ENCODE measurements at regions not wholly inside any gene's neighbourhood (a gene's known extent, or its start where the extent isn't known, plus 50 kb on each side); places are given as distances from the start of the nearest gene placed in this dataset.

- no peak overlapping the region for H3K4me3 ChIP-seq (ENCODE audit: low read depth, low read length)
- ChIA-PET POLR2A (no interaction called here), CTCF (no interaction called here)
- no peak for DNase-seq (ENCODE audit: low read depth, low spot score)
- no peak for TF ChIP-seq CTCF (IDR thresholded peaks at IDR 0.05; ENCODE audit: insufficient read depth, low read length, missing control alignments)
Observed at GRCh38 chr14:88955455-88955854, 131.0 kb downstream of the TTC8 start.

- H3K4me3 ChIP-seq (ENCODE audit: low read depth, low read length) = no peak overlapping the region
- DNase-seq (ENCODE audit: low read depth, low spot score) = no peak
- no peak for TF ChIP-seq CTCF (IDR thresholded peaks at IDR 0.05; ENCODE audit: insufficient read depth, low read length, missing control alignments)
- ChIA-PET POLR2A (no interaction called here), CTCF (no interaction called here)
Observed at GRCh38 chr14:88960496-88960895, 136.0 kb downstream of the TTC8 start.

- ChIA-PET POLR2A (no interaction called here), CTCF (no interaction called here)
- no peak for TF ChIP-seq CTCF (IDR thresholded peaks at IDR 0.05; ENCODE audit: insufficient read depth, low read length, missing control alignments)
- no peak overlapping the region for H3K4me3 ChIP-seq (ENCODE audit: low read depth, low read length)
- no peak for DNase-seq (ENCODE audit: low read depth, low spot score)
Observed at GRCh38 chr14:88961214-88961613, 136.8 kb downstream of the TTC8 start.

GRCh38 chr14:88962356-88962755 lies 137.9 kb downstream of the TTC8 start:
- no peak for DNase-seq (ENCODE audit: low read depth, low spot score)
- CTCF ChIA-PET = no interaction called here
- POLR2A ChIA-PET = no interaction called here
- H3K4me3 ChIP-seq (ENCODE audit: low read depth, low read length) = no peak overlapping the region
- no peak for TF ChIP-seq CTCF (IDR thresholded peaks at IDR 0.05; ENCODE audit: insufficient read depth, low read length, missing control alignments)

GRCh38 chr14:88967299-88967698 lies 142.8 kb downstream of the TTC8 start:
- POLR2A ChIA-PET = no interaction called here
- H3K4me3 ChIP-seq (ENCODE audit: low read depth, low read length) = no peak overlapping the region
- CTCF ChIA-PET = no interaction called here
- DNase-seq (ENCODE audit: low read depth, low spot score) = no peak
- no peak for TF ChIP-seq CTCF (IDR thresholded peaks at IDR 0.05; ENCODE audit: insufficient read depth, low read length, missing control alignments)

GRCh38 chr14:88975043-88975830 lies 150.8 kb downstream of the TTC8 start:
- ChIA-PET CTCF (no interaction called here), POLR2A (no interaction called here)
- DNase-seq (ENCODE audit: low read depth, low spot score) = no peak
- no peak overlapping the region for H3K4me3 ChIP-seq (ENCODE audit: low read depth, low read length)
- no peak for TF ChIP-seq CTCF (IDR thresholded peaks at IDR 0.05; ENCODE audit: insufficient read depth, low read length, missing control alignments)
